Fibroblast of pulmonary artery (primary cell): ENCODE measurements at regions not wholly inside any gene's neighbourhood (a gene's known extent, or its start where the extent isn't known, plus 50 kb on each side); places are given as distances from the start of the nearest gene placed in this dataset.

Experiments
- DNase-seq: peaks from one replicate; pipeline ENCODE4 v3.0.0-alpha.2; 2010; ENCODE audit warnings: low read depth
- H3K4me3 ChIP-seq: replicated peaks from 2 replicates; pipeline ENCODE4 v1.5.1; 2011; ENCODE audit warnings: low read depth, mild to moderate bottlenecking, control low read depth, low read length, moderate library complexity
- CTCF ChIP-seq: IDR thresholded peaks from 2 replicates; pipeline ENCODE4 v1.5.1; 2011; ENCODE audit warnings: mild to moderate bottlenecking, control low read depth, low read length, inconsistent platforms; ENCODE audit errors: missing control alignments

- H3K4me3 ChIP-seq = no peak overlapping the region
- DNase-seq = no peak
- TF ChIP-seq CTCF = no peak
Measured at GRCh38 chr13:78102741-78103140, 184.1 kb upstream of the EDNRB start.

- DNase-seq = peak; percentile 95
- no peak overlapping the region for H3K4me3 ChIP-seq
- no peak for TF ChIP-seq CTCF
Measured at GRCh38 chr13:78102121-78102677, 183.6 kb upstream of the EDNRB start.

GRCh38 chr13:78100486-78100885 lies 181.9 kb upstream of the EDNRB start:
- no peak for TF ChIP-seq CTCF
- H3K4me3 ChIP-seq = no peak overlapping the region
- DNase-seq = no peak

GRCh38 chr13:78098249-78098648 lies 179.6 kb upstream of the EDNRB start:
- TF ChIP-seq CTCF = no peak
- H3K4me3 ChIP-seq = no peak overlapping the region
- no peak for DNase-seq

GRCh38 chr13:78096221-78096620 lies 177.6 kb upstream of the EDNRB start:
- TF ChIP-seq CTCF = no peak
- H3K4me3 ChIP-seq = no peak overlapping the region
- DNase-seq = no peak

GRCh38 chr13:78087966-78088678 lies 169.5 kb upstream of the EDNRB start:
- H3K4me3 ChIP-seq = no peak overlapping the region
- DNase-seq = no peak
- no peak for TF ChIP-seq CTCF
